ENCODE measurements at regions not wholly inside any gene's neighbourhood (a gene's known extent, or its start where the extent isn't known, plus 50 kb on each side); places are given as distances from the start of the nearest gene placed in this dataset.

- no peaks in the 10 kb centered on the region for H3K27me3 Mint-ChIP-seq (ENCODE audit: low read depth)
- H3K4me3 Mint-ChIP-seq = no peak overlapping the region
- peaks cover 8% of the 10 kb centered on the region for H3K4me1 Mint-ChIP-seq
- no peaks in the 10 kb centered on the region for H3K36me3 Mint-ChIP-seq (ENCODE audit: low read depth)
- no peaks in the 10 kb centered on the region for H3K9me3 Mint-ChIP-seq
- no peak for TF ChIP-seq CTCF (IDR thresholded peaks at IDR 0.05; ENCODE audit: unreplicated experiment in 3 of 3)
- peak overlapping the region in 2 of 3 experiments; percentile 34 to 76 for H3K27ac Mint-ChIP-seq
Observed at GRCh38 chr1:219444474-219444873, 168.4 kb downstream of the ZC3H11B start.

GRCh38 chr1:219443763-219444162, 169.1 kb downstream of the ZC3H11B start:
- Mint-ChIP-seq H3K27me3 (ENCODE audit: low read depth) (no peaks in the 10 kb centered on the region), H3K4me1 (peaks cover 8% of the 10 kb centered on the region), H3K4me3 (no peak overlapping the region), H3K36me3 (ENCODE audit: low read depth) (no peaks in the 10 kb centered on the region), H3K9me3 (no peaks in the 10 kb centered on the region), H3K27ac (peak overlapping the region in 1 of 3 experiments; percentile 76)
- no peak for TF ChIP-seq CTCF (IDR thresholded peaks at IDR 0.05; ENCODE audit: unreplicated experiment in 3 of 3)

- no peak for TF ChIP-seq CTCF (IDR thresholded peaks at IDR 0.05; ENCODE audit: unreplicated experiment in 3 of 3)
- no peak overlapping the region for H3K27ac Mint-ChIP-seq
- H3K4me3 Mint-ChIP-seq = no peak overlapping the region
- no peaks in the 10 kb centered on the region for H3K36me3 Mint-ChIP-seq (ENCODE audit: low read depth)
- no peaks in the 10 kb centered on the region for H3K9me3 Mint-ChIP-seq
- no peaks in the 10 kb centered on the region for H3K27me3 Mint-ChIP-seq (ENCODE audit: low read depth)
- H3K4me1 Mint-ChIP-seq = peaks cover 8% of the 10 kb centered on the region
Observed at GRCh38 chr1:219442611-219443061, 170.3 kb downstream of the ZC3H11B start.

- H3K27ac Mint-ChIP-seq = no peak overlapping the region
- no peaks in the 10 kb centered on the region for H3K36me3 Mint-ChIP-seq (ENCODE audit: low read depth)
- TF ChIP-seq CTCF (IDR thresholded peaks at IDR 0.05; ENCODE audit: unreplicated experiment in 3 of 3) = no peak
- peaks cover 8% of the 10 kb centered on the region for H3K4me1 Mint-ChIP-seq
- H3K27me3 Mint-ChIP-seq (ENCODE audit: low read depth) = no peaks in the 10 kb centered on the region
- no peaks in the 10 kb centered on the region for H3K9me3 Mint-ChIP-seq
- H3K4me3 Mint-ChIP-seq = no peak overlapping the region
Observed at GRCh38 chr1:219441884-219442283, 171.0 kb downstream of the ZC3H11B start.

- H3K36me3 Mint-ChIP-seq (ENCODE audit: low read depth) = no peaks in the 10 kb centered on the region
- H3K4me1 Mint-ChIP-seq = peaks cover 11% of the 10 kb centered on the region
- no peak for TF ChIP-seq CTCF (IDR thresholded peaks at IDR 0.05; ENCODE audit: unreplicated experiment in 3 of 3)
- H3K27me3 Mint-ChIP-seq (ENCODE audit: low read depth) = no peaks in the 10 kb centered on the region
- no peak overlapping the region for H3K4me3 Mint-ChIP-seq
- no peaks in the 10 kb centered on the region for H3K9me3 Mint-ChIP-seq
- H3K27ac Mint-ChIP-seq = no peak overlapping the region
Observed at GRCh38 chr1:219439376-219439775, 173.5 kb downstream of the ZC3H11B start.

- Mint-ChIP-seq H3K9me3 (no peaks in the 10 kb centered on the region), H3K27ac (no peak overlapping the region), H3K36me3 (ENCODE audit: low read depth) (no peaks in the 10 kb centered on the region), H3K4me1 (peaks cover 14% of the 10 kb centered on the region), H3K27me3 (ENCODE audit: low read depth) (no peaks in the 10 kb centered on the region), H3K4me3 (no peak overlapping the region)
- no peak for TF ChIP-seq CTCF (IDR thresholded peaks at IDR 0.05; ENCODE audit: unreplicated experiment in 3 of 3)
Observed at GRCh38 chr1:219438386-219438785, 174.5 kb downstream of the ZC3H11B start.

Data from nephron (organoid).